Stimulated activated CD8-positive, alpha-beta memory T cell treated with anti-CD3 and anti-CD28 coated beads, Interleukin-2, amount 100 ng/mL, for 1 hour (primary cell): ENCODE measurements at regions not wholly inside any gene's neighbourhood (a gene's known extent, or its start where the extent isn't known, plus 50 kb on each side); places are given as distances from the start of the nearest gene placed in this dataset.
"Not testable (repeated sequence)": the region's sequence is repeated elsewhere in the genome, so short reads cannot be mapped to it uniquely, and the experiment has no call there.

Experiments used
- DNase-seq, 2 donors: peaks; one replicate each; pipeline ENCODE4 v3.0.0-alpha.2; 2020; ENCODE audit warnings: low read depth in 2 of 2

GRCh38 chr20:29533566-29534177 lies 1723.8 kb upstream of the DEFB115 start:
- DNase-seq, result not testable (repeated sequence)

DNA sequence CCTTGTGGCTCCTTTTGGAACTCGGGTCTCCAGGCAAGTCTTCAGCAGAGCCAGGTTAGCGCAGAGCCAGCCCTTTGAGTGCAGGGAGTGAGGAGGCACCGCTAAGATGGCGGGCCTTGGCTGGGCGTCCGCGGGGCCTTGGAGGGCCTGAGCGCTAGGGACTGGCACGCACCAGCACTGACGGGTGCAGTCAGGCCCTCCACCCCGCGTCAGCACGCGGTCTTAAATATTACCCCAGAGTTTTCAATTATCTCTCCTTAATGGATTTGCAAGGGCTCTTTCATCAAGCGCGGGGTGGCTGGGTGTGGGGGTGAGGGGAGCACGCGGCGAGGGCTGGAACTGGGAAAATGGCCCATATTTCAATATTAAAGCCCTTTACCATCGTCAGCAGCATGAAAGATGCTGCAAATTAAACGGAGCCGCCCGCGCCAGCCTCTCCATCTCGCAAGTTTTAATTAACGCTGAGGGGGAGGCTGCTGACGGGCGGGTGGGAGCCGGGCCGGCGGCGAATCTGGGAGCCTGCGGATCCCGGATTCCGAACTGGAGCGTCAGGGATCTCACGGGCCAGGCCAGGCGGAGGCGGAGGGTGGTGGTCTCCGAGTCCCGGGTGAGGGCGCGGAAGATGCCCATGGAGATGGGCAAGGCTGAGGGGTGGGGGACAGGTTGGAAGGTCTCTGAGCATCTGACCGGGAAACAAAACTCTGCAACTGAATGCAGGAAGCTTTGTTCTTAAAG lies 1690.4 kb upstream of the DEFB115 start:
- not testable (repeated sequence) for DNase-seq

GRCh38 chr20:29567671-29568070 lies 1689.8 kb upstream of the DEFB115 start:
- not testable (repeated sequence) for DNase-seq

DNA sequence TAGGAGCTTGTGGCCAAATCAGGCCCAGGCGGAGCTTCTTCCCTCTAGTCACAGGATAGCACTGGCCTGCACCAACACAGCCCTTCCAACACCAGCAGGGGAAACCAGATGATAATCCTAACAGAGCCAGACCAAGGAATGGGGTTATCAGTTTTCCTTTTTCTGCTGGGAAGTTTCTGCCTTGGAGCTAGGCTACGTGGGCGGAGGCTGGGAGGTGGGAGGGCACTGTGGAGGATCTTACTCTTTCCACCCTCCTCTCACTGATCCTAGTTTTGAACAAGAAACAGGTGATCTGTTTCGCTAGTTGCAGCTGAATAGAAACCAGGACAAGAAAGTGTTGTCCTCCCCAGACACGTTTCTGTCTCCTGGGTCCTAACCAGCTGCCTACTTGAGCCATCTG lies 1687.3 kb upstream of the DEFB115 start:
- not testable (repeated sequence) for DNase-seq

GRCh38 chr20:29589530-29589929 lies 1667.9 kb upstream of the DEFB115 start:
- not testable (repeated sequence) for DNase-seq

DNA sequence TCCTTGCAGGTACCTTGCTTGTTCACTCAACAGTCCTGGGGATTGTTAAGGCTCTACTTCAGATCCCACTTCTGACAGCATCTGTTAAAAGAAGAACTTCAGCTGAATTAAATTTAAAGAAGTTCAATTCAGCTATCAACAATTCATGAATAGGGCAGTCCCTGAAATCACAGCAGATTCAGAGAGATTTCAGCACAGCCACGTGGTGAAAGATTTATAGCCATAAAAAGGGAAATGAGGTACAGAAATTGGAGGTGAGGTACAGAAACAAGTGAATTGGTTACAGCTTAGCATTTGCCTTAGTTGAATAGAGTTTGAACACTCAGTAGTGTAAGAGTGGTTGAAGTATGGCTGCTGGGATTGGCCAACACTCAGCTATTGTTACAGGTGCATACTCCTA lies 1653.3 kb upstream of the DEFB115 start:
- not testable (repeated sequence) for DNase-seq

DNA sequence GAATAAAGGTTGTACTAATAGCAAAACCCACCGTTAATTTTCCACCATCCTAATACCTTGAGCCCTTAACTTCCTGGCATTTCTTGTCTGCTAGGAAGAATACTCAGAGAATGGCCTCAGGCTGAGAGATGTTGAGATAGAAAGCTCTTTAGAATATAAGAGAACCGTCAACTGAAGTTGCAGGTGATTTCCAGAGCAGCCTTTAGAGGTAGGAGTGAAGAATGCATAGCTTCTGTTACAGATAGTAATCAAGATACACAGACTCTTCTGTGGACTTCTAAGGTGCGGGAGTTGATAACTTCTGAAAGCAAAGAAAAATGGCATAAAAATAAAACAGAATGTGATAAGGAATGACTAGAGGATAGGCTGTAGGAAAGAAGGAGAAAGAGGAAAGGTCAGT lies 1651.3 kb upstream of the DEFB115 start:
- not testable (repeated sequence) for DNase-seq

- not testable (repeated sequence) for DNase-seq
Measured at GRCh38 chr20:29629395-29629794, 1628.1 kb upstream of the DEFB115 start.
